ENCODE measurements at regions not wholly inside any gene's neighbourhood (a gene's known extent, or its start where the extent isn't known, plus 50 kb on each side); places are given as distances from the start of the nearest gene placed in this dataset.

DNA sequence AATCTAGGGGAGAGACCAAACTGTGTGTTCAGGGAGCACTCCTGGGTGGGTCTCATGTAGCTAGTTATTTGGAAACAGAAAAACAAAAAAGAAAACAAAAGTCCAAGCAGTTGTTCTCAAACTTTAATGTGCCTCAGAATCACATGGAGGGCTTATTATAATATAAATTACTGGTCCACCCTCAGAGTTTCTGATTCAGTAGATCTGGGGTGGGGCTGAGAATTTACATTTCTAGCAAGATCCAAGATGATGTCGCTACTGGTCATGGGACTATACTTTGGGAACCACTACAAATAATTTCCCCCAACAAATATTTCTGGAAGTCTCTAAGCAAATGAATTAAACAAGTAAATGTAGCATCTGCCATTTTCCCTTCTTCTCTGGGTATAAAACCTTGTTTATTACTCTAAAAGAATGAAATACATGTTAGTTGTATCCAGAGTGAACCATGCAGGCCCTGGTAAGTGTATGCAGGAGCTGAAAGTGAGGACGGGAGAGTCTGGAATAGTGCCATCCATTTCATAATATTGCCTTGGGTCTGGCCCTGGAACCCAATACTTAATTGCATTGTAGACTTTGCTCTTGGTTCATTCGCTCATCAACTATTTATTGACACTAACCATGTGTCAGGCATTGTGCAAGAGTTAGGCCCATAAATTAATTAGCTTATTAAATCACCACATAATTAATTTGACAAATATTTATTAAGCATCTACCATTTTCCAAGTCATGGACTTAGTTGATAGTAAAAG is 490.8 kb downstream of the EPM2A start:
- Histone ChIP-seq H3K4me1 (ENCODE audit: control insufficient read depth in 2 of 2, insufficient read depth in 2 of 2, low read length in 1 of 2) (no peaks in the 10 kb centered on the region), H3K27ac (ENCODE audit: low read depth in 2 of 2, low read length in 1 of 2) (no peak overlapping the region), H3K4me3 (ENCODE audit: low read depth in 1 of 2, low read length in 2 of 2) (no peak overlapping the region), H3K36me3 (ENCODE audit: control insufficient read depth in 2 of 2, insufficient read depth in 2 of 2, low read length in 1 of 2) (no peaks in the 10 kb centered on the region), H3K27me3 (ENCODE audit: control insufficient read depth in 1 of 2, insufficient read depth in 2 of 2, low read length in 2 of 2) (no peaks in the 10 kb centered on the region), H3K9me3 (ENCODE audit: control insufficient read depth in 2 of 2, insufficient read depth in 1 of 2, low read depth in 1 of 2, low read length in 1 of 2) (no peaks in the 10 kb centered on the region)
- WGBS, 2 donors: 64 to 68% methylated on average over 3 of the region's 3 CpGs

DNA sequence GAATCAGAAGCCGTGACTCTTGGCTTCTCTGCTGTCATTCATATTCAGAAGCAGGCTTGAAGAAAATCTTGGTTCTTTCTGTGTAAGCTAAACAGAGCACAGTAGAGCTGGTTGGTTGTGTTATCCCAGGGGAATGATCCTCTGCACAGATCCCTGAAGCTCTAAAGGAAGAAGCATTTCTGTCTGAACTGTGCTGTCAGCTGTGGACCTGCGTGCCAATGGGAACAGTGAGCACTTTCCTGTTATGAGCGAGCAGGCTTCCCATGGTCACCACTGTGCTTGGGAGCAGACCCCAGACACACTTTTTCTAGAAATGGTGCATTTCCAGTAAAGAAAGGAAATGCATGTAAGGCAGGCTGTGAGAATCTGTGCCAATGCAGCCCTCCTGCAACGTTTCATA is 490.2 kb downstream of the EPM2A start:
- Histone ChIP-seq H3K36me3 (ENCODE audit: control insufficient read depth in 2 of 2, insufficient read depth in 2 of 2, low read length in 1 of 2) (no peaks in the 10 kb centered on the region), H3K27me3 (ENCODE audit: control insufficient read depth in 1 of 2, insufficient read depth in 2 of 2, low read length in 2 of 2) (no peaks in the 10 kb centered on the region), H3K27ac (ENCODE audit: low read depth in 2 of 2, low read length in 1 of 2) (no peak overlapping the region), H3K4me3 (ENCODE audit: low read depth in 1 of 2, low read length in 2 of 2) (no peak overlapping the region), H3K4me1 (ENCODE audit: control insufficient read depth in 2 of 2, insufficient read depth in 2 of 2, low read length in 1 of 2) (no peaks in the 10 kb centered on the region), H3K9me3 (ENCODE audit: control insufficient read depth in 2 of 2, insufficient read depth in 1 of 2, low read depth in 1 of 2, low read length in 1 of 2) (no peaks in the 10 kb centered on the region)
- WGBS, 2 donors: 55 to 56% methylated on average over 4 of the region's 4 CpGs

DNA sequence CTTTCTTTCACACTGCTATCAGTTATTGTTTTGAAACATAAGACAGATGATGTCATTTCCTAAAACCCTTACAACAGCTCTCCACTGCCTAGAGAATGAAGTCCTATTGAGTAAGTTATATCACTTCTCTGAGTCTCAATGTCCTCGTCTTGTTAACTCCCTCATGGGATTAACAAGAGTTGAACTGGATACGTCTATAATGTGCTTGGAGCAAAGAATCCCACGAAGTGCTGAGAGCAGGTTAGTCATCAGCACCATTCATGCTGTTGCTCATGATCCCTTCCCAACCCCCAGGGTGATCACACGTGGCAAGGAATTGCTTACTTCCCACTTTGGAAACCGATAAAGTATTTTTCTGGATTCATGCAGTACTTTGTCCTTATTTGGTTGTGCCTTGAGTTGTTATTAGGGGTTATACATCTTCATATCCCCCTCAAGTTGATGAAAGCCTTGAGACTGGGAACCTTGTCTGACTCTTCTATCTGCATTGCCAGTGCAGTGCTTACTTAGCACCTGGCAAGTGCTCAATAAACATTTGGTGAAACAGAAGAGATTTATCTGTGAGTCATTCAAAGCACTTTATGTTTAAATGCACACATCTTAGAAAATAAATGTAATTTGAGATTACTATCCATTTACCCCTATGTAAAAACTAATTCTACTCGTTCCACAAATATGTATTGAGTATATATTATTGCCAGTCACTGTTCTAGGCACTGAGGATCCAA is 487.5 kb downstream of the EPM2A start:
- H3K4me3 ChIP-seq (ENCODE audit: low read depth in 1 of 2, low read length in 2 of 2): no peak overlapping the region
- H3K9me3 ChIP-seq (ENCODE audit: control insufficient read depth in 2 of 2, insufficient read depth in 1 of 2, low read depth in 1 of 2, low read length in 1 of 2): no peaks in the 10 kb centered on the region
- no peaks in the 10 kb centered on the region for H3K4me1 ChIP-seq (ENCODE audit: control insufficient read depth in 2 of 2, insufficient read depth in 2 of 2, low read length in 1 of 2)
- WGBS, 2 donors: 53 to 58% methylated on average over 6 of the region's 6 CpGs
- no peaks in the 10 kb centered on the region for H3K27me3 ChIP-seq (ENCODE audit: control insufficient read depth in 1 of 2, insufficient read depth in 2 of 2, low read length in 2 of 2)
- H3K36me3 ChIP-seq (ENCODE audit: control insufficient read depth in 2 of 2, insufficient read depth in 2 of 2, low read length in 1 of 2): no peaks in the 10 kb centered on the region
- no peak overlapping the region for H3K27ac ChIP-seq (ENCODE audit: low read depth in 2 of 2, low read length in 1 of 2)

DNA sequence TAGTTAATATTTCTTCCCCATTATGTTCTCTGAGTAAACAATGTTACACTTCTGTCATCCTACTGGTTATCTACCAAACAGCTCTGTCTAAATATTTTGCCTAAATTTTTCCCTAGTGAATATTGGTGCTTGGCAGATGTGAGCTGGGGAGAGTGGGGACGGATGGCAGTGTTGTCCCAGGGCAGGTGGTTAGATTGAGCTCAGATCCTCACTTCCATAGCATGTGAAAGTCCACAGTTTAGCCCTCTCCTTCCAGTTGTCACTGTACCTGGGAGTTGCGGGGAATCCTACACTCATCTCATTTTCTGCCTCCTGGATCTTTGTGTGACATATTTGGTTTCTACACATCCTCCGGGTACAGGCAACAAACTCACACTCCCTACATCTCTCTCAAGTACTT is 484.9 kb downstream of the EPM2A start:
- Histone ChIP-seq H3K27ac (ENCODE audit: low read depth in 2 of 2, low read length in 1 of 2) (no peak overlapping the region), H3K4me1 (ENCODE audit: control insufficient read depth in 2 of 2, insufficient read depth in 2 of 2, low read length in 1 of 2) (no peaks in the 10 kb centered on the region), H3K27me3 (ENCODE audit: control insufficient read depth in 1 of 2, insufficient read depth in 2 of 2, low read length in 2 of 2) (no peaks in the 10 kb centered on the region), H3K36me3 (ENCODE audit: control insufficient read depth in 2 of 2, insufficient read depth in 2 of 2, low read length in 1 of 2) (no peaks in the 10 kb centered on the region), H3K9me3 (ENCODE audit: control insufficient read depth in 2 of 2, insufficient read depth in 1 of 2, low read depth in 1 of 2, low read length in 1 of 2) (no peaks in the 10 kb centered on the region), H3K4me3 (ENCODE audit: low read depth in 1 of 2, low read length in 2 of 2) (no peak overlapping the region)
- 67 to 72% methylated on average over 3 of the region's 3 CpGs for WGBS, 2 donors

DNA sequence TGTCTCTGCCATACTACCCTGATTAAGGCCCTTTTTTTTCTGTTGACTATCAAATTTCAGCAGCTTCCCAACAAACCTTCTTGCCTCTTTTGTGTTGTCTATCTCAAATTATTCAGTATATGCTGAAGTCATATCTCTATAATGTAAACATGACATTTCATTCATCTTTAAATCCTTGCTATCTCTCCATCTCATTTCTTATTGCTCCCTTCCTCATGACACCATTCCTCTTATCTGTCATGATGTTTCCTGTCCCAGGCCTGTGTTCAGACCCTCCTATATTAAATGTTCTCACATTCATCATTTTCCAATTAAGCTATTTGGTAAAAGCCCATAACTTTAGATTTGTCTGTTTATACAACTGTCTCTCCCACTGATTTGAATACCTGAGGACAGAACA is 482.6 kb downstream of the EPM2A start:
- no peak overlapping the region for H3K27ac ChIP-seq (ENCODE audit: low read depth in 2 of 2, low read length in 1 of 2)
- H3K36me3 ChIP-seq (ENCODE audit: control insufficient read depth in 2 of 2, insufficient read depth in 2 of 2, low read length in 1 of 2): no peaks in the 10 kb centered on the region
- H3K4me3 ChIP-seq (ENCODE audit: low read depth in 1 of 2, low read length in 2 of 2): no peak overlapping the region
- H3K4me1 ChIP-seq (ENCODE audit: control insufficient read depth in 2 of 2, insufficient read depth in 2 of 2, low read length in 1 of 2): no peaks in the 10 kb centered on the region
- H3K9me3 ChIP-seq (ENCODE audit: control insufficient read depth in 2 of 2, insufficient read depth in 1 of 2, low read depth in 1 of 2, low read length in 1 of 2): no peaks in the 10 kb centered on the region
- H3K27me3 ChIP-seq (ENCODE audit: control insufficient read depth in 1 of 2, insufficient read depth in 2 of 2, low read length in 2 of 2): no peaks in the 10 kb centered on the region

DNA sequence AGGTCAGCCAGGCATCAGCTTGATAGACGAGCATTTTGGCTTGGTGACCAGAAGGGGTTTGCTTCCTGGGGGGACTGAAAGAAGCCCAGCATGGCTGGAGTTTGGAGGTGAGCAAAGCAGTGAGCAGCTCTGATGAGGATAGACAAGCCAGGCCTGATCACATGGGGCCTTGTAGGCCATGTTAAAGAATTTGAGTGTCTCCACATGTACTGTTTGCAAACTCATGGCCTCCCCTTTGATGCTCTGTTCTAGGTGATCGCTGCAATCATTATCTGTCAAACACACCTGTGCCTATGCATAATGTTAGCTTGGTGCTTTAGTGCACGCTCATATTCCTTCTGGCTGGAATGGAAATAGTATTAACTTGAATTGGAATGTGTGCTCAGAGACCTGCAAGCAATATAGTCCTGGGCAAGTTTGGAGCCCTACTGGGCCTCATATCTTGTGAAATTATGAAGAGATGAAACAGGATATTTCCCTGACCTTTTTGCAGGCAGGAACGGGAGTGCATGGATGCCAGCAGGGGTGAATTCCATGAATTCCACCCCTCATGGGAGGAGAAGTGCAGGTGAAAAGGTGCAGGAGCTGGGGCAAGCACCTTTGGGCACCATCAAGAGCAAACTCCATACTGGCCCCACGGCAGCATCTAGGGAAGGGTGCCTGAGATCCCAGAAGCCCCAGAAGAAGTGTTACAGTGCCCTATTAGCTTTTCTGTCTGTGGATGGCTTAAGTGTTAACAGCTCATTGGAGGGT is 480.5 kb downstream of the EPM2A start:
- 80% methylated on average over 5 of the region's 5 CpGs for whole genome bisulfite sequencing, 2 donors
- Histone ChIP-seq H3K27ac (ENCODE audit: low read depth in 2 of 2, low read length in 1 of 2) (no peak overlapping the region), H3K36me3 (ENCODE audit: control insufficient read depth in 2 of 2, insufficient read depth in 2 of 2, low read length in 1 of 2) (no peaks in the 10 kb centered on the region), H3K4me3 (ENCODE audit: low read depth in 1 of 2, low read length in 2 of 2) (no peak overlapping the region), H3K9me3 (ENCODE audit: control insufficient read depth in 2 of 2, insufficient read depth in 1 of 2, low read depth in 1 of 2, low read length in 1 of 2) (no peaks in the 10 kb centered on the region), H3K27me3 (ENCODE audit: control insufficient read depth in 1 of 2, insufficient read depth in 2 of 2, low read length in 2 of 2) (no peaks in the 10 kb centered on the region), H3K4me1 (ENCODE audit: control insufficient read depth in 2 of 2, insufficient read depth in 2 of 2, low read length in 1 of 2) (no peaks in the 10 kb centered on the region)

DNA sequence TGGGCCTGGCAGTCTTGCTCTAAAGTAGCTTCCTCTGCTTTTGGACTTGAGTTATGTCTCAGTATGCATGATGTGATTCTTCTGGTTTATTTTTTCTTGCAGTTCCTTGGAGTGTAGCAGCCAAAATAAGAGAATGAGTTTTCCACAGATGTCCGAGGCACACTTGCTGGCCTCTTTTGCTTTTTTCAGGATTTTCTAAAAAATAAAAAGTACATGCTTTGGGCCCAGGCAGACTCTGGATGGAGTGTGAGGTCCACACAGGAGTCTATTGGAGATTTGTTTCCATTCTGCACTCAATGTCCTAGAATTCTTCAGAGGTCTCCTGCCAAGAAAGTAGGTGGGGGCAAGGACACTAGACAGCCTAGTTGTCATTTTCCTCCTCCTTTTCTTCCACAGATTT is 477.6 kb downstream of the EPM2A start:
- H3K27me3 ChIP-seq (ENCODE audit: control insufficient read depth in 1 of 2, insufficient read depth in 2 of 2, low read length in 2 of 2): no peaks in the 10 kb centered on the region
- no peaks in the 10 kb centered on the region for H3K4me1 ChIP-seq (ENCODE audit: control insufficient read depth in 2 of 2, insufficient read depth in 2 of 2, low read length in 1 of 2)
- WGBS, 2 donors: 70 to 74% methylated on average over 1 of the region's 1 CpG
- H3K9me3 ChIP-seq (ENCODE audit: control insufficient read depth in 2 of 2, insufficient read depth in 1 of 2, low read depth in 1 of 2, low read length in 1 of 2): no peaks in the 10 kb centered on the region
- no peak overlapping the region for H3K4me3 ChIP-seq (ENCODE audit: low read depth in 1 of 2, low read length in 2 of 2)
- no peak overlapping the region for H3K27ac ChIP-seq (ENCODE audit: low read depth in 2 of 2, low read length in 1 of 2)
- no peaks in the 10 kb centered on the region for H3K36me3 ChIP-seq (ENCODE audit: control insufficient read depth in 2 of 2, insufficient read depth in 2 of 2, low read length in 1 of 2)

DNA sequence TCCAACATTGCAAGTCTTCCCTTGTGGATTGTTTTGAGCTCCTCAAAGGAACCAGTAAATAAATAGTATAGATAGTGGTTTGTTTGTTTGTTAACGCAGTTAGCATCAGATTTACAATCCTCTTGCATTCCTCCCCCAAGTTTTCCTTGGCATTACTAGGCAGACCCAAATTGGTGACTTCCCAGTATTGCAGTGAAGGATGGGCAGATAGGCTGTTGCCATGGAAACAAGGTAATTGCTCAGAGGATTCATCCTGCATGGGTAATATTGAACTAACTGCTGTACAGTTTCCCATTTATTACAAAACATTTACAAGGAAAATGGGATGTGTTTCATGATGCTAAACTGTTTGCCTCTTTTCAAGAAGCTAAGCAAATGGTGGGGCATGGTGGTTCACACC is 477.2 kb downstream of the EPM2A start:
- Histone ChIP-seq H3K4me1 (ENCODE audit: control insufficient read depth in 2 of 2, insufficient read depth in 2 of 2, low read length in 1 of 2) (no peaks in the 10 kb centered on the region), H3K27ac (ENCODE audit: low read depth in 2 of 2, low read length in 1 of 2) (no peak overlapping the region), H3K27me3 (ENCODE audit: control insufficient read depth in 1 of 2, insufficient read depth in 2 of 2, low read length in 2 of 2) (no peaks in the 10 kb centered on the region), H3K36me3 (ENCODE audit: control insufficient read depth in 2 of 2, insufficient read depth in 2 of 2, low read length in 1 of 2) (no peaks in the 10 kb centered on the region), H3K9me3 (ENCODE audit: control insufficient read depth in 2 of 2, insufficient read depth in 1 of 2, low read depth in 1 of 2, low read length in 1 of 2) (no peaks in the 10 kb centered on the region), H3K4me3 (ENCODE audit: low read depth in 1 of 2, low read length in 2 of 2) (no peak overlapping the region)
- WGBS, 2 donors: 77 to 79% methylated on average over 1 of the region's 1 CpG

DNA sequence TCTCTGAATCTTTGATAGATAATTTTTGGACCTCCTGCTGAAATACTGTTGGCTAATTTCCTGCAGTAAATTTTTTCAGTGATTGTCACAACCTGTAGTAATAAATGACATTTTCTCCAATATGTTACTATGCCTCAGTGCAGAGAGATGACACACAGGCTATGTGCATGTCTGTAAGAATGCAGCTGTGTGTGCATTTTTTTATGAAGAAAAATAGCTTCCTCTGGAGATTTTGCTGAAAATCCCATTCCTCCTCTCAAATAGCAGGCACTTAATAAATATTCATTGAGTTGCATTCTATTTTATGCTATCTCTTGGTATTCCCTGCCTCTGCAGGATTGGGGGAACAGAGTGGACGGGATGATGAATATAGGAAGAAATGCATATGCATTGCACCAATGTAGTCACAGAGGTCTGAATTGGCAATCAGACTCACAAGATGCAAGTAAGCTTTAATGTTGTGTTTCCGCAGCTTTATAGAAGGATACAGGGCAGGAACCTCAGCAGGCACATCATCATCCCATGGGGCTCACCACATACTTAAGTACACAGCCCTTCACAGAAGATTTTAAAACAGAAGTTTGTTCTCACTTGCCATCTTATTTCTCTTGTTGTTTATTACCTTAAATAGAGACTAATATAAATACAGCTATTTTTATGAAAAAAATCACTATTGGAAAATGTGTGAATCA is 474.7 kb downstream of the EPM2A start:
- 90 to 92% methylated on average over 2 of the region's 2 CpGs for WGBS, 2 donors
- H3K4me1 ChIP-seq (ENCODE audit: control insufficient read depth in 2 of 2, insufficient read depth in 2 of 2, low read length in 1 of 2): no peaks in the 10 kb centered on the region
- H3K4me3 ChIP-seq (ENCODE audit: low read depth in 1 of 2, low read length in 2 of 2): no peak overlapping the region
- H3K9me3 ChIP-seq (ENCODE audit: control insufficient read depth in 2 of 2, insufficient read depth in 1 of 2, low read depth in 1 of 2, low read length in 1 of 2): no peaks in the 10 kb centered on the region
- no peaks in the 10 kb centered on the region for H3K27me3 ChIP-seq (ENCODE audit: control insufficient read depth in 1 of 2, insufficient read depth in 2 of 2, low read length in 2 of 2)
- no peak overlapping the region for H3K27ac ChIP-seq (ENCODE audit: low read depth in 2 of 2, low read length in 1 of 2)
- H3K36me3 ChIP-seq (ENCODE audit: control insufficient read depth in 2 of 2, insufficient read depth in 2 of 2, low read length in 1 of 2): no peaks in the 10 kb centered on the region
